ENCODE measurements at regions not wholly inside any gene's neighbourhood (a gene's known extent, or its start where the extent isn't known, plus 50 kb on each side); places are given as distances from the start of the nearest gene placed in this dataset.

GRCh38 chr11:87966694-87967093, 208.5 kb downstream of the RAB38 start:
- no peak overlapping the region for H4K5ac ChIP-seq (ENCODE audit: insufficient read length, low read depth, low read length)
- H4K20me1 ChIP-seq (replicated peaks in 1 of 2; ENCODE audit: control insufficient read depth in 1 of 2, insufficient read depth in 2 of 2, low read length in 2 of 2): no peaks in the 10 kb centered on the region
- no peak overlapping the region for H4K91ac ChIP-seq (replicated peaks; ENCODE audit: insufficient read length, low read length)
- H3K23ac ChIP-seq (ENCODE audit: insufficient read length): no peak overlapping the region
- H2AFZ ChIP-seq (ENCODE audit: low read length): no peak overlapping the region
- H4K8ac ChIP-seq (ENCODE audit: extremely low read depth, insufficient read depth, low read length): no peak overlapping the region
- H3K14ac ChIP-seq (ENCODE audit: insufficient read length): no peak overlapping the region
- no peak overlapping the region for H3K4me3 ChIP-seq (ENCODE audit: extremely low read depth in 1 of 4, insufficient read depth in 2 of 4, low read depth in 3 of 4, low read length in 4 of 4)
- no peak overlapping the region for H3K27ac ChIP-seq (ENCODE audit: low read depth, low read length)
- no peak overlapping the region for H2BK5ac ChIP-seq (ENCODE audit: low read depth, low read length)
- peaks cover 0 to 7% (median 4%) of the 10 kb centered on the region in 4 experiments; a peak in 2 of 7 replicates for H3K4me1 ChIP-seq (replicated peaks in 1 of 4; ENCODE audit: control insufficient read depth in 3 of 4, insufficient read depth in 4 of 4, low read length in 3 of 4)
- no peak overlapping the region for H3K9ac ChIP-seq (replicated peaks in 1 of 4; ENCODE audit: extremely low read depth in 1 of 4, low read depth in 3 of 4, low read length in 3 of 4)
- H3K23me2 ChIP-seq (ENCODE audit: low read depth, low read length): no peaks in the 10 kb centered on the region
- H3K36me3 ChIP-seq (ENCODE audit: control insufficient read depth in 2 of 4, insufficient read depth in 4 of 4, low read length in 3 of 4): no peaks in the 10 kb centered on the region
- H3K56ac ChIP-seq (replicated peaks; ENCODE audit: insufficient read length, low read depth, low read length): no peak overlapping the region
- DNase-seq (ENCODE audit: low read depth in 1 of 2, low spot score in 2 of 2) (no peak), FAIRE-seq (no peak)
- no peak overlapping the region for H2BK20ac ChIP-seq (ENCODE audit: low read length)
- POLR2A ChIA-PET (ENCODE audit: partially characterized antibody): no interaction called here
- no peaks in the 10 kb centered on the region for H3K79me1 ChIP-seq (ENCODE audit: low read depth, low read length)
- H3K4me2 ChIP-seq (ENCODE audit: insufficient read depth in 1 of 2, low read depth in 2 of 2, low read length in 2 of 2): no peak overlapping the region
- no peak overlapping the region for H2BK15ac ChIP-seq (ENCODE audit: low read length)
- no peaks in the 10 kb centered on the region for H3K27me3 ChIP-seq (replicated peaks in 1 of 4; ENCODE audit: control insufficient read depth in 3 of 4, extremely low read depth in 1 of 4, insufficient read depth in 3 of 4, low read length in 3 of 4)
- no peaks in the 10 kb centered on the region for H3K9me3 ChIP-seq (ENCODE audit: insufficient read depth in 2 of 2, low read depth in 1 of 2, low read length in 1 of 2)
- 87% methylated on average over 1 of the region's 1 CpG; no CpG with 5 or more reads in 1 of the 2 experiments for WGBS, 2 experiments (ENCODE audit: extremely low coverage in 1 of 2, insufficient coverage in 1 of 2, insufficient read length in 1 of 2, insufficient replicate concordance in 2 of 2, low coverage in 1 of 2, low lambda C conversion rate in 2 of 2, missing lambda C conversion rate in 1 of 2)
- H3K18ac ChIP-seq (ENCODE audit: extremely low read depth, low read length): no peak overlapping the region
- TF ChIP-seq SIX5 (IDR thresholded peaks at IDR 0.05; ENCODE audit: low read depth, low read length): no peak
- TF ChIP-seq JUND (IDR thresholded peaks at IDR 0.05; ENCODE audit: low read length): no peak
- no peak for TF ChIP-seq CEBPB (IDR thresholded peaks at IDR 0.05; ENCODE audit: low read depth, low read length)
- CTCF ChIA-PET (ENCODE audit: partially characterized antibody): interaction anchor here (0.5 to 1.8 kb wide), 4 partner anchors 19 to 576 kb away, joined by 3 to 7 read pairs (median 4); no protein-coding TSS in a partner anchor
- H3K79me2 ChIP-seq (ENCODE audit: control insufficient read depth in 1 of 2, insufficient read depth in 2 of 2, low read length in 2 of 2): no peaks in the 10 kb centered on the region
- H3K4ac ChIP-seq (replicated peaks; ENCODE audit: insufficient read length, low read depth, low read length): no peak overlapping the region
- no peak overlapping the region for H2BK120ac ChIP-seq (replicated peaks; ENCODE audit: low read depth, low read length)
- no peak overlapping the region for H2BK12ac ChIP-seq (ENCODE audit: low read depth, low read length)
- no peak overlapping the region for H2AK5ac ChIP-seq (ENCODE audit: low read depth, low read length)
